NCI-H774 (cell line): ENCODE measurements at regions not wholly inside any gene's neighbourhood (a gene's known extent, or its start where the extent isn't known, plus 50 kb on each side); places are given as distances from the start of the nearest gene placed in this dataset.
"Not testable (repeated sequence)": the region's sequence is repeated elsewhere in the genome, so short reads cannot be mapped to it uniquely, and the experiment has no call there.

Experiments
- DNase-seq: peaks from one replicate; lab custom pipeline; 2025; lab: John Stamatoyannopoulos, UW

- no peak for DNase-seq
These were observed 53.1 kb upstream of the BEND4 start for GRCh38 chr4:42205541-42205940.

GRCh38 chr4:42216664-42217063 is 64.2 kb upstream of the BEND4 start:
- no peak for DNase-seq

DNA sequence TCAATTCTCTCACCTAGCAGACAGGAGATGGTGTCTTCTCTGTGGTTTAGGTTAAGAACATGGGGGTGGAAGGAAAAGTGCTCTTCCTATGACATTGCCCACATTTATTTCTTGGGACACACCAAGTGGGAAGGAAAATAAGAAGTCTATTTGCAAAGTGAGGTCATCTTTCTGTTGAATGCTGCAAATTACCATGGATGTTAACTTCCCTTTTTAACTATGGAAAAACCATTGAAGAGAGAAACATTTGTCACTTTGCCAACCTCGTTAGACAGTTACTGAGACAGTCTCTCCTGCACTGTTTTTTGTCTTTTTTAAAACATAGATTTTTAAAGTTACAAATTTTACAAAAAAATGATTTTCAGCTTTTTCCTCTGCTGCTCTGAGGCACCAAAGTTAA is 72.8 kb upstream of the BEND4 start:
- no peak for DNase-seq

DNA sequence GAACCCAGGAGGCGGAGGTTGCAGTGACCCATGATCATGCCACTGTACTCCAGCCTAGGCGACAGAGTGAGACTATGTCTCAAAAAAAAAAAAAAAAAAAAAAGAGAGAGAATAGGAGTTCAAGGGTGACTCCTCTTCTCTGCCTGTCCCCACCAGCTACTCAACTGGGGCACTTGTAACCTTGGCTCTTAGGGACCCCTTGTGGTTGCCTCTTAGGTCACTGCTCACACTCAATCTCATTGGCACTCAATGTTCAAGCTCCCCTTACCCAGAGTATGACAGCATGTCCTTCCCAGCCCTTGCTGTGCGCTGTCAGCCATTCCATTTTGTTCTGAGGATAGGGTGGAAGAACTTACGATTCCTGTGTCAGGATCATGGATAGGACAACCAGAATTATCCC is 82.4 kb upstream of the BEND4 start:
- no peak for DNase-seq

DNA sequence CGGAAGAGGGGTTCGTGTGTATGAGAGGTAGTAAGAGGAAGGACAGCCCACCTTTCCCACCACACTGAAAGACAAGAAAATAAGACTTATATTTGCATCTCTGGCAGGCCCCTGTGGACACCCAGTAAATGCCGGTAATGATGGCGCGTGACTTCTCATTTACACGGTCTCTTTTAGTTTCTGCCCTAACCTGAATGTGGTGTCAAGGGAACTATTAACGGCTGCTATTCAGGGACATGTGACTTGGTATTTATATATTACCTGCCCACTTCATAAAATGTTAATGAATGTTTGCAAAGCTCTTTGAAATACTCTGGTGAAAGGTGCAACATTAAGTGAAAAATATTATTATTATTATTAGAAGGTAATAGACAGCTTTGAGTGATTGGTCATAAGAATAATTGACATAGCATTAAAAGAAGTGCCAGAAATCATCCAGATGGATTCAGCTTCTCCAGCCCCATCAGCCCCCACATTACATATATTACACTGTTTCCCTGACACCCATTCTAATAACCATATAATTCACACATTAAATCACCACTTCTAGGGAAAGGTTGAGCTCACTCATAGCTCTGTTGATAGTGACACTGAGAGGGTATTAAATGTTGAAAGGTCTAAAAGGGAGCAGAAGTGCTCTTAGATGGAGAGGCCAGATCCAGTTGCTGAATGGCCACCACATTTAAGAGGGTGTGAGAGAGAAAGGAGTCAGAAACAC is 83.0 kb upstream of the BEND4 start:
- no peak for DNase-seq

GRCh38 chr4:42237010-42237409 is 84.6 kb upstream of the BEND4 start:
- DNase-seq: no peak

GRCh38 chr4:42237451-42237850 is 85.0 kb upstream of the BEND4 start:
- no peak for DNase-seq

- no peak for DNase-seq
These were observed 96.5 kb upstream of the BEND4 start for GRCh38 chr4:42248972-42249371.

DNA sequence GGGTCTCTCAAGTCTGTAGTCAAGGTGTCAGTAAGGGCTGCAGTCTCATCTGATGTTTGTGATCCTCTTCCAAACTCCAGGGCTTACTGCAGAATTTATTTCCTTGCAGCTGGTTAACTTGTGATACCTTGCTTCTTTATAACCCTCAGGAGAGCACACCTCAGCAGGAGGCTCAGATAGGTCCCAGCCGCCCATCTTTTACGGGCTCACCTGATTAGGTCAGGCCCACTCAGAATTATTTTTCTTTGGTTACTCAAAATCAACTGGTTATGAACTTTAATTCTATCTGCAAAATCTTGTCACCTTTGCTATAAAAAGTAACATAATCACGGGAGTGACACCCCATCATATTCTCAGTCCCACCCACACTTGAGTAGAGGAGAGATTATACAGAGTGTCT is 99.9 kb upstream of the BEND4 start:
- DNase-seq: no peak

- DNase-seq: not testable (repeated sequence)
These were observed 105.2 kb upstream of the BEND4 start for GRCh38 chr4:42257645-42258044.

DNA sequence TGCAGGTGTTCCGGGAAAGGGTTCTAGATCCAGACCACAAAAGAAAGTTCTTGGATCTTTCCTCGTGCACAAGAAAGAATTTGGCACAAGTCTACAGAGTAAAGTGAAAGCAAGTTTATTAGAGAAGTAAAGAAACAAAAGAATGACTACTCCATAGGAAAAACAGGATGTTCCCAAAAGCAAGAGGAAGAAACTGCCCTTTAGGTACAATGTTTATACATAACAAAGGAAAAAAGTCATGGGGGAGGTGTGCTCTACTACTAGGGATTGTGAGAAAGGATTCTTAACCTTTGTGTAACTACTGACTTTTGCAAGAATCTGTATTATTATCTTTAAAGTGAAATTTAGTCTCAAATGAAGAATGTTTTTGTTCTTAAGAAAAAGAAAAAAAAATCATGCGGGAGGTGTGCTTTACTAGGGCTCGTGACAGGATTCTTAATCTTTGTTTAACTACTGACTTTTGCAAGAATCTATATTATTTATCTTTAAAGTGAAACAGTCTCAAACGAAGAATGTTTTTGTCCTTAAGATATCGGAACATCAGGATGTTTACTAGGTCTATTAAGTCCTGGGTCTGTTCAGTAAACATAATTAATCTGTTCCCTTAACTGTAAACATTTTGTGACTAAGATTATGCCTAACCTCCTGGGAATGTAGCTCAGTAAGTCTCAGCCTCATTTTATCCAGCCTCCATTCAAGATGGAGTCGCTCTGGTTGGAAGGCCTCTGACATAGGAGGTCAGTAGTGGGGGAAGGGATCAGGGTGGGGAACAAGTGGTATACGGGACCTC is 110.4 kb upstream of the BEND4 start:
- DNase-seq: no peak

DNA sequence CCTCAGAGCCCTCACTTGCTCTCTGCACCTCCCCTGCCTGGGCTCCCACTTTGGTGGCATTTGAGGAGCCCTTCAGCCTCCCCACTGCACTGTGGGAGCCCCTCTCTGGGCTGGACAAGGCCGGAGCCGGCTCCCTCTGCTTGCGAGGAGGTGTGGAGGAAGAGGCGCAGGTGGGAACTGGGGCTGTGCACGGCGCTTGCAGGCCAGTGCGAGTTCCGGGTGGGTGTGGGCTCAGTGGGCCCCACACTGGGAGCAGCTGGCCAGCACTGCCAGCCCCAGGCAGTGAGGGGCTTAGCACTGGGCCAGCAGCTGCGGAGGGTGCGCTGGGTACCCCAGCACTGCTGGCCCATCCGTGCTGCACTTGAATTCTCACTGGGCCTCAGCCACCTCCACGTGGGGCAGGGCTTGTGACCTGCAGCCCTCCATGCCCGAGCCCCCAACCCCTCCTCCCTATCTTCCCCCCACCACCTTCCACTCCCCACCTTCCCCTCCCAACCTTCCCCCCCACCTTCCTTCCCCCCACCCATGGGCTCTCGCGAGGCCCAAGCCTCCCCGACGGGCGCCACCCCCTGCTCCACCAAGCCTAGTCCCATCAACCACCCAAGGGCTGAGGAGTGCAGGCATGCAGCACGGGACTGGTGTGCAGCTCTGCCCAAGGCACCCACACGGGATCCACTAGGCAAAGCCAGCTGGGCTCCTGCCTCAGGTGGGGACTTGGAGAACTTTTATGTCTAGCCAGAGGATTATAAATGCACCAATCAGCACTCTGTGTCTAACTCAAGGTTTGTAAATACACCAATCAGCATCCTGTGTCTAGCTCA is 113.5 kb upstream of the BEND4 start:
- no peak for DNase-seq

DNA sequence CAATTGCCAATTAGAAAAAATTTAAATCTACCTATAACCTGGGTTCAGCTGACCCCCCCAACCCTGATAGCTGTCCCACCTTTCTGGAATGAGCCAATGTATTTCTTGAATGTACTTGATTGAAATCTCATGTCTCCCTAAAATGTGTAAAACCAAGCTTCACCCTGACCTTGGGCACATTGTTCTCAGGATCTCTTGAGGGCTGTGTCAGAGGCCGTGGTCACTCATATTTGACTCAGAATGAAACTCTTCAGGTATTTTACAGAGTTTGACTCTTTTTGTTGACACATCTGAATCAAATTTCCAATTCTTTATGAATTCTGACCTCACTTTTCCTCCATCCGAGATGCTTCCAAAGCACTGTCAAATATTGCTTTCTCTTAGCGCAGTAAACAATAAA is 115.3 kb upstream of the BEND4 start:
- no peak for DNase-seq

DNA sequence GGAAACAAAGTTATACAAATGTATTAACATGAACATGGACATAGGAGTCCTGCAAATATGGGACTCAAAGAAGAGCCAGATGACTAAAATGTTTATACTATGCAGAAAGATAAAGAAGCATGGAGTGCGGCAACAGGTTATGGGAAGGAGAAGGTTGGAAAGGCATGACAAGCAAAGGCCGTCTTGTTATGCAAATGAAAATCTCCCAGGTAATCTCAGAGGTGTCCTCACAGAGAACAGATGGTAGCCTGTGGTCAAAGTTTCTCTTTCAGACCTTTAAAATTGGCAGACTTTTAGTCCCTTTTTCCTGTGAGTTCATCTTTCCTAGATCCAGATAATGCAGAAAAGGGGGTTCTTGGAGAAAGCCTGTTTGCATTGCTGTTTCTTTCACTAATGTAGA is 116.4 kb upstream of the BEND4 start:
- DNase-seq: no peak

DNA sequence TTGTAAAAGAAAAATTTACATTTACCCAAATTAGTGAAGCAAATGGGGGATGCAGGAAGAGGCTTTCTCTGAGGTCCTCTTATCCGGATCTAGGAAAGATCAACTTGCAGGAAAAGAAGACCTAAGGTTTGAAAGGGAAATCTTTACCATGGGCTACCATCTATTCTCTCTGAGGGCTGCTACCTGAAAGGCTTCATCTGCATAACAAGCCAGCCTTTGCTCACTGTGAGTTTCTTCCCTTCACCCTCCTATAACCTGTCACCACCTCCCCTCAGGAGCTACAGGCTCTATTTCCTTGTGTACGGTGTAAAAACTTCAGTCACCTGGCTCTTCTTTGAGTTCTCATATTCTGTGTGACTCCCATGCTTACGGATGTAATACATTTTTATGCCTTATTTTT is 118.6 kb upstream of the BEND4 start:
- DNase-seq: no peak

DNA sequence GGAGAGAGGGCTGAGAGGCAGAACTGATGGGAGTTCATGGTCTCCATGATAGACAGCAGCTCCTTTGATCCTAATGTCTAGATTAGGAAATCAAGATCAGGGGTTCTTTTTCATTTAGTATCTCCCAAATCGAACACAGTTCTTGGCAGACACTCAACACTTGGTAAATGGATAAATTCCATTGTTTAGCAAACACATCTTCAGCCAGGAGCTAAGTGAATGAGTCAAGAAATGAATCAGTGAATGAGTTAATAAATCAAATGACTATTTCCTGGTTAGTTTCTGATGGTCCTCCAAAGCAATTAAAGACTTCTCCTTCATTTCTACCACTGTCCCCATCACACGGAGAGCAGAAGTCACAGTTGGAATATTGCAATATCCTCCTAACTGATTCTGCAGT is 120.0 kb upstream of the SHISA3 start:
- no peak for DNase-seq

GRCh38 chr4:42278709-42279324 is 118.5 kb upstream of the SHISA3 start:
- DNase-seq: no peak

- peak; percentile 12 for DNase-seq
These were observed 116.8 kb upstream of the SHISA3 start for GRCh38 chr4:42280327-42281095.

GRCh38 chr4:42281324-42282020 is 115.8 kb upstream of the SHISA3 start:
- no peak for DNase-seq

DNA sequence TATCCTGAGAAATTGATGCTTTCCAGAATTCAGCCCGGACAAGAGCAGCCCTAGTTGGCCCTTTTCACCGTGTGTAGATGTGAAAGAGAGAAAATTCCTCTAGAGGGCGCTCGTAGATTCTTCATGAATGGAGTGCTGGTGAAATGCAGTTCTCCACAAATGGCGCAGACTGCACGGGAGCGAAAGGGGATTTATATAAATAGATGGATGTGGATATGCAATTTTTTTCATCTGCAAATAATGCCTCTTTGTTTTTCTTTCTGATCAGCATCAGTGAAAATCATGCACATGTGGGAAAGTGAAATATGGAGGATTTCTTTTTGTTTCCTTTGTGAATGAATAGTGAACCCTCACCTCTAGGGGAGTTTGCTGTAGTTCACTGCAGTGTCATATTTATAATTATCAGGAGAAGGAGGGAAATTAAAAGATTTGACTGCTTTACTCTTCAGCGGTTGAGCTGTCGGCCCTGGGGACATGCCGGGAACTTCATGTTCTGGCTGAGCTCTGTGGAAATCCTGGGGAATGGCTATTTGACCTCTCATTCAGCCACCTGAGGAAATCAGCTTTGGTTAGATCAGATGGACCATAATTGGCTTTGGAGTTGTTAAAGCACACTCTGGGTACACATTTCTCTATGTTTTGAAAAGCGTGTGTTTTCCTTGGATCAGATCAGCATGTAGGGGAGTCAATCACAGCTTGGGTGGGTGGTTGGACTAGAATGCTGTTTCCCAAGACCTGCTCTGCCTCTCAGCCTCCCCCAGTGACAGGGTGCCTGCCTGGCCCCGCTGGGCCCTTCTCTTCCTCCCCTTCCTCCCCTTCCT is 115.0 kb upstream of the SHISA3 start:
- peak; percentile 73 for DNase-seq
